Epithelial cell of proximal tubule (primary cell): ENCODE measurements at regions not wholly inside any gene's neighbourhood (a gene's known extent, or its start where the extent isn't known, plus 50 kb on each side); places are given as distances from the start of the nearest gene placed in this dataset.

Source experiments
- DNase-seq: peaks from one replicate; pipeline ENCODE4 v3.0.0-alpha.2; 2011; ENCODE audit warnings: low read depth
- H3K4me3 ChIP-seq: 2 replicates; pipeline ENCODE4 v1.5.1; 2011; ENCODE audit warnings: low read depth, mild to moderate bottlenecking, low read length
- TF ChIP-seq, protein P1 (sequence below): conservative IDR thresholded peaks from 2 replicates; pipeline ENCODE4 v1.5.1; 2012; ENCODE audit warnings: low read depth, mild to moderate bottlenecking, low read length

DNA sequence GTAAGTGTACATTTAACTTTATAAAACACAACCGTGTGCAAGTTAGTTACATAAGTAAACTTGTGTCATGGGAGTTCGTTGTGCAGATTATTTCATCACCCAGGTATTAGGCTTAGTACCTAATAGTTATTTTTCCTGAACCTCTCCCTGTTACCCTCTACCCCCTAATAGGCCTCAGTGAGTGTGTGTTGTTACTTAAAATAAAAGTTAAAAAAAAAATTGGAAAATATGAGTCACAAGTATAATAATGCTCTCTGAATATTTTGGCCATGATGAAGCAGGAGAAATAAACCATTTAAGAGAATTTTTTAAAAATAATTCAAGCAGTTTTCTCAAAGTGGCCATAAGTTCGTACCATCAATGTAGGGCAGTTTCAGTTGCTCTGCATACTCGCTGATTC, 105.1 kb upstream of the GRID2 start:
- TF ChIP-seq, protein P1, sequence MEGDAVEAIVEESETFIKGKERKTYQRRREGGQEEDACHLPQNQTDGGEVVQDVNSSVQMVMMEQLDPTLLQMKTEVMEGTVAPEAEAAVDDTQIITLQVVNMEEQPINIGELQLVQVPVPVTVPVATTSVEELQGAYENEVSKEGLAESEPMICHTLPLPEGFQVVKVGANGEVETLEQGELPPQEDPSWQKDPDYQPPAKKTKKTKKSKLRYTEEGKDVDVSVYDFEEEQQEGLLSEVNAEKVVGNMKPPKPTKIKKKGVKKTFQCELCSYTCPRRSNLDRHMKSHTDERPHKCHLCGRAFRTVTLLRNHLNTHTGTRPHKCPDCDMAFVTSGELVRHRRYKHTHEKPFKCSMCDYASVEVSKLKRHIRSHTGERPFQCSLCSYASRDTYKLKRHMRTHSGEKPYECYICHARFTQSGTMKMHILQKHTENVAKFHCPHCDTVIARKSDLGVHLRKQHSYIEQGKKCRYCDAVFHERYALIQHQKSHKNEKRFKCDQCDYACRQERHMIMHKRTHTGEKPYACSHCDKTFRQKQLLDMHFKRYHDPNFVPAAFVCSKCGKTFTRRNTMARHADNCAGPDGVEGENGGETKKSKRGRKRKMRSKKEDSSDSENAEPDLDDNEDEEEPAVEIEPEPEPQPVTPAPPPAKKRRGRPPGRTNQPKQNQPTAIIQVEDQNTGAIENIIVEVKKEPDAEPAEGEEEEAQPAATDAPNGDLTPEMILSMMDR: no peak
- DNase-seq: no peak
- no peak overlapping the region for H3K4me3 ChIP-seq

DNA sequence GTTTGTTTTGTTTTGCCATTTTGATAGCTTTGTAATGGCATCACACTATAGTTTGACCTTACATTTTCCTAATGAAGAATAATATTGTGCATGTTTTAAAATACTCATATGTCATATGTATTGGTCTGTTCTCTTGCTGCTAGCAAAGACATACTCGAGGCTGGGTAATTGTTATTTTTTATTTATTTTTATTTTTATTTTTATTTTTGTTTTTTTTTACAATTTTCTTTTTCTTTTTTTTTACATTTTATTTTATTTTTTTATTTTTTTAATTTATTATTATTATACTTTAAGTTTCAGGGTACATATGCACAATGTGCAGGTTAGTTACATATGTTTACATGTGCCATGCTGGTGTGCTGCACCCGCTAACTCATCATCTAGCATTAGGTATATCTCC, 104.6 kb upstream of the GRID2 start:
- H3K4me3 ChIP-seq: no peak overlapping the region
- DNase-seq: no peak
- TF ChIP-seq, protein P1: no peak

DNA sequence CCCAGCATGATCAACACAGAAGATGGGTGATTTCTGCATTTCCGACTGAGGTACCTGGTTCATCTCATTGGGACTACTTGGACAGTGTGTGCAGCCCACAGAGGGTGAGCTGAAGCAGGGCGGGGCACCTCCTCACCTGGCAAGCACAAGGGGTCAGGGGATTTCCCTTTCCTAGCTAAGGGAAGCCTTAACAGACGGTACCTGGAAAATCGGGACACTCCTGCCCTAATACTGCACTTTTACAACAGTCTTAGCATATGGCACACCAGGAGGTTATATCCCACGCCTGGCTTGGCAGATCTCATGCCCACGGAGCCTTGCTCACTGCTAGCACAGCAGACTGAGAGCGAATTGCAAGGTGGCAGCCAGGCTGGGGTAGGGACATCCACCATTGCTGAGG, 92.9 kb upstream of the GRID2 start:
- TF ChIP-seq, protein P1: no peak
- H3K4me3 ChIP-seq: no peak overlapping the region
- no peak for DNase-seq

DNA sequence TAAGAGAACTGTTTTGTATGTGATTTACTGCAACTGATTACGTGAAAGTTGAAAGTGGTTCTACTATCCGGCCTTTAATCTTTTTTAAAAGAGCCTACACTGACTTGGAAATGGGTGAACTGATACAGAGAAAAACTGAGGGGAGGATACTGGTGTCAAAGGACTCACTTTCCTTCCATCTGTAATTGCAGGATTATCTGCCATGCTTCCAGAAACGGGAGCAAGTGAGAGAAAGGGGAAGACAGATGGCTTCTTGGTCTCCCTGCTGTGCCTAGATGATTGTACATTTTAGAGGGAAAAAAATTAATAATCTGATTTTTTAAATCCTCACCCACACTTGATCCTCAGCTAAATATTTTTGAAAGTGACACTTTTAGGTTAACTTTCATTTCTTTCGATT, 88.3 kb upstream of the GRID2 start:
- H3K4me3 ChIP-seq: no peak overlapping the region
- TF ChIP-seq, protein P1: no peak
- DNase-seq: no peak

DNA sequence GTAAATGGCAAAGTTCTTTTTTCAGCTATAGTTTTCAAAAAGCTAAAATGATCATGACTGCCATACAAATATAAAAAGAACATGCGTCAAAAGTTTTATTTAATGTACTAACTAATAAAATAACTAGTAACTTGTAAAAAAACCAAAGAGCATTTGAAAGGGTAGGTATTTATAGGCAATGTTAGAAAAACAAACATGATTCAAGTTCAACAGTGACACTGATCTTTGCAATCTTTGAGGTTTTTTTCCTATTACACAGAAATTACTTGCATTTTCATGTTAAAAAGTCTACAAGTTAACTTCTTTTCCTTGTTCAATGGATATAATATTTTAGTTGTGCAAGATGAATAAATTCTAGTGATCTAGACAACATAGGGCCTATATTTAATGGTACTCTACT, 72.3 kb upstream of the GRID2 start:
- H3K4me3 ChIP-seq: no peak overlapping the region
- no peak for DNase-seq
- TF ChIP-seq, protein P1: no peak

DNA sequence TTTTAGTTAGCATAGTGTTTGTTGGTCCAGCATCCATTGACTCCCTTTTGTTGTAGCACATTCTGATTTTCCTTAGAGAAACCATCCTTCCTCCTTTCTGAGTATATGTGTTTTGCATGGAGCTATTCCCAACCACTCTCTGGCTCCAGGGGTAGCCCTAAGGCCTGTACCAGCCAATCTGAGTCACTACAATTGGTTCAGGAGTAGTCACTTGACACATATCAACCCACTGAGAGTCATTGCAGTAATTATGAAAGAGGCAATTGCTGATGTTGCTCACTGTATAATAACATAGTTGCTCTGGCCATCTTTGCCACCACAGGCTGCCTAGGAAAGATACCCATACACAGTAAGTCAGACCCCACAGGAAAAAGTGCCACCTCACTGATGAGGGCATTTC, 71.2 kb upstream of the GRID2 start:
- no peak for DNase-seq
- H3K4me3 ChIP-seq: no peak overlapping the region
- TF ChIP-seq, protein P1: no peak

DNA sequence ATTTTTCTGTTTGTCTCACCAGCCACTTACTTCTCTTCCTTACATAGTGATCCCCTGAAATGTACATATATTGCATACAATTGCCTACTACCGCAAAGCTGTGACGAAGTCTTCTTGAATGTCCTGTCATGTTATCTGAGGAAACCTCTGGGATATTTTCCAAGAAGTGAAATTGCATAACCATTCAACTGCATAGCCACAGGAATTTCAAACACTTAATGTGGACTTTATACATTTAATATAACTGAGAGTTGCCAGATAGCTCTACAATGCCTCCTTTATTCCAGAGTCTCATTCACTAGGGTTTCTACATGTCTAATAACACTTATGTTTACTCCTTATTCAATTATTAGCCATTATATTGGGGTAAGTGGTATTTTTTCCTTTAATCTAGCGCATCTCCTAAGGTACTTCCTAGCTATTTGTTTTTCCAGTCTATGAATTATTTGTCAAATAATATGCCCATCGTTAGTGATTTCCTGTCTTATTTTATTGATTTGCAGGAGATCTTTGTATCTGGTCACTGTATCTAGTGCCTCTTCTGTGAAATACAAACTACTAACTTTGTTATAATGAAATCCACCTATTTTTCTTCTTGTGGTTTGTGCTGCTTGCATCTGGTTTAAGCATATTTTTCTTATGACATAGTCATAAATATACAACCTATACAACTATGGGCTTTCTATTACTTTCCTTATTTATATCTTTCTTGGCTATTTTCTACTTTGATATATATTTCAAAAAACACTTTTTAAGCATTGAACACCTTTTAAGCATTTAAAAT, 69.2 kb upstream of the GRID2 start:
- TF ChIP-seq, protein P1: no peak
- no peak overlapping the region for H3K4me3 ChIP-seq
- DNase-seq: peak; percentile 92
